Nephron progenitor cell (in vitro differentiated cells): ENCODE measurements at regions not wholly inside any gene's neighbourhood (a gene's known extent, or its start where the extent isn't known, plus 50 kb on each side); places are given as distances from the start of the nearest gene placed in this dataset.

ENCODE experiments used
- DNase-seq: peaks from one replicate; pipeline ENCODE4 v3.0.0; 2021
- H3K27ac Mint-ChIP-seq: 2 replicates; pipeline ENCODE4 v1.8.0; 2021; ENCODE audit warnings: mild to moderate bottlenecking, moderate library complexity, mixed read lengths
- H3K27me3 Mint-ChIP-seq: 2 replicates; pipeline ENCODE4 v1.8.0; 2021; ENCODE audit warnings: mild to moderate bottlenecking, low read depth, mixed read lengths; ENCODE audit not compliant: poor library complexity
- H3K36me3 Mint-ChIP-seq: 2 replicates; pipeline ENCODE4 v1.8.0; 2021; ENCODE audit warnings: low read depth, mixed read lengths
- H3K4me1 Mint-ChIP-seq: 2 replicates; pipeline ENCODE4 v1.8.0; 2021; ENCODE audit warnings: mixed read lengths
- H3K4me3 Mint-ChIP-seq: 2 replicates; pipeline ENCODE4 v1.8.0; 2021; ENCODE audit warnings: mild to moderate bottlenecking, moderate library complexity, mixed read lengths
- H3K9me3 Mint-ChIP-seq: 2 replicates; pipeline ENCODE4 v1.8.0; 2021; ENCODE audit warnings: mild to moderate bottlenecking, moderate library complexity, mixed read lengths
- CTCF ChIP-seq: fragments of 200-600 bp; sonication (generic); IDR thresholded peaks from 2 replicates; pipeline ENCODE4 v1.5.0; 2021; ENCODE audit warnings: antibody characterized with exemption

GRCh38 chr9:28900406-28900805, 1327.1 kb upstream of the C9orf72 start:
- Mint-ChIP-seq H3K4me1 (no peaks in the 10 kb centered on the region), H3K36me3 (no peaks in the 10 kb centered on the region), H3K27ac (no peak overlapping the region), H3K9me3 (no peaks in the 10 kb centered on the region), H3K27me3 (no peaks in the 10 kb centered on the region), H3K4me3 (no peak overlapping the region)
- TF ChIP-seq CTCF = no peak
- DNase-seq = no peak

GRCh38 chr9:28909526-28909925, 1336.2 kb upstream of the C9orf72 start:
- DNase-seq = no peak
- H3K4me1 Mint-ChIP-seq = no peaks in the 10 kb centered on the region
- H3K27me3 Mint-ChIP-seq = no peaks in the 10 kb centered on the region
- no peak for TF ChIP-seq CTCF
- no peak overlapping the region for H3K4me3 Mint-ChIP-seq
- H3K36me3 Mint-ChIP-seq = no peaks in the 10 kb centered on the region
- no peaks in the 10 kb centered on the region for H3K9me3 Mint-ChIP-seq
- no peak overlapping the region for H3K27ac Mint-ChIP-seq

DNA sequence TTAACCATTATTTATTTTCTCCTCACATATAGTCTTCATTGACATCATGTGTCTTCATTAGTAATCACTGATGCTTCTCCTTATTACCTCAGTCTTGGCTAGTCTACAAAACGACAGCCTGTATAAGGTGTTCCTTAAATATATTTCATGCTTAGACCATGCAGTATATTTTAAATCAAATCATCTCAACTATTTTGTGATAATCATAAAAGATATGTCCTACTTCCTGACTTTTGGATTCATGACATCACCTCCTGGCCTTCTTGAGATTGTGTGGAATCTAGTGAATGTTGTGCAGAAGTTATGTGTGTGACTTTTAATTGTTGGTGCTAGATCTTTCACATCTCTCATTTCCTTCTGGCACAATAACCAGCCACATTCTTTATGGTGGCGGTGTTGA, 1339.3 kb upstream of the C9orf72 start:
- DNase-seq = no peak
- no peaks in the 10 kb centered on the region for H3K27me3 Mint-ChIP-seq
- no peak for TF ChIP-seq CTCF

DNA sequence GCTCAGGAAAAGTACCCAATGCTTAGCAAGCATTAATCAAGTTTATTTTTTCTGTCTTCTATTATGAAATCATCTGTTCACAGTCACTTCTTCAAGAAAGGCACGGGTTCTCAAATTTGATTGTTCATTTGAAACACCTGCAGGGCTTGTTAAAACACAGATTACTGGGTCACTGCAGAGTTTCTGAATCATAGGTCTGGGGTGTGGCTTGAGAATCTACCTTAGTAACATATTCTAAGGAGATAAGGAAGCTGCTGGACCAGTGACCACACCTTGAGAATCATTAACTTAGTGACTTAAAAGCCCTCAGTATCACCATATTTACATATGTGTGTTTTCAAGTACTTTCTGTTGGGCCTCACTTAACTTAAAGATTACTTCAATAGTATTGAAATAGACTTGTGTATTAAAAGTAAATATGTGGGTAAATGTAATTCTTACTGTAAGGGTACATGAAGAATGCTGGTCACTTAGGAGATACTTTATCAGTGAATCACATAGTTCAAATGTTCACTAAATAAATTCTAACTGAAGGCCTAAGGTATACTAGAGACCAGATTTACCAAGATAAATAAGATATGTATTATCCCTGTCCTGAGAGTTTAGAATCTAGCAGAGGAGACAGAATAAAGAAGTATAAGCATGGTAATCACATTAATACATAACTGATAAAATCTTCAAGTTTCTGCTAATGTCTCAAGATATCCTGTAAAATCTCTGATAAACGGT, 1342.1 kb upstream of the C9orf72 start:
- DNase-seq = no peak
- no peak for TF ChIP-seq CTCF
- no peak overlapping the region for H3K4me3 Mint-ChIP-seq
- no peaks in the 10 kb centered on the region for H3K27me3 Mint-ChIP-seq
- no peaks in the 10 kb centered on the region for H3K4me1 Mint-ChIP-seq
- H3K9me3 Mint-ChIP-seq = no peaks in the 10 kb centered on the region
- no peaks in the 10 kb centered on the region for H3K36me3 Mint-ChIP-seq
- H3K27ac Mint-ChIP-seq = no peak overlapping the region

More for the DNA sequence above, 1339.3 kb upstream of the C9orf72 start:
- Mint-ChIP-seq H3K4me1 (no peaks in the 10 kb centered on the region), H3K36me3 (no peaks in the 10 kb centered on the region), H3K9me3 (no peaks in the 10 kb centered on the region), H3K4me3 (no peak overlapping the region), H3K27ac (no peak overlapping the region)

- Mint-ChIP-seq H3K27me3 (no peaks in the 10 kb centered on the region), H3K27ac (no peak overlapping the region), H3K9me3 (no peaks in the 10 kb centered on the region), H3K4me3 (no peak overlapping the region), H3K36me3 (no peaks in the 10 kb centered on the region), H3K4me1 (no peaks in the 10 kb centered on the region)
- TF ChIP-seq CTCF = no peak
- no peak for DNase-seq
Measured at GRCh38 chr9:28916348-28916747, 1343.1 kb upstream of the C9orf72 start.

DNA sequence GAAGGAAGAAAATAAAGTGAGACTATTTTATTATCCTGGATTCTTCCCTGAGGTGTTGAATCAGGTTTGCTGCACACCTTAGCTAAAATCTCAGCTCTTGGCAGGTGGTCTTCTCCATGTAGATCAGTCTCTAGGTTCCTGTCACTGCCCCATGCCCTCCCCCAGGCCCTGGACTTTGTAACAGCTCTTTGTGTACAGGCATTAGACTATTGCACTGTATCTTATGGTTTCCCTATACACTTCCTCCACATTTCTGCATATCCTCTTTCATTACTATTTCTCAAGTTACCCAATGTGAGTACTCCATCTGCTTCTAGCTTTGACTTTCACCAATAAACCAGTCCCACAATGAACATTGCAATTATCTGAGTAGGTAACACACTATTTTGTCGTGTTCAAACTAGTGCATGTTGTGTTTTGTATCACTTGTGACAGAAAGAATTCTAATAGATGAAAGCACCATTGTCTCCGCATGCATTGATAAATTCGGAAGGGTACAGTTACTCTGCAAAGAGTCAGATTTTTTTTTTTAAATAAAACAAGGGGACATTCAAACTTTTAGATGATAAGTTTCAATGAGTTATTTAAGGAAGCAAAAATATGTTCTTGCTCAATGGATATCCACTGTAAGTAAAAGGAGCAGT, 1348.7 kb upstream of the C9orf72 start:
- H3K4me3 Mint-ChIP-seq = no peak overlapping the region
- no peaks in the 10 kb centered on the region for H3K36me3 Mint-ChIP-seq
- no peak for DNase-seq
- H3K27ac Mint-ChIP-seq = no peak overlapping the region
- no peak for TF ChIP-seq CTCF
- H3K27me3 Mint-ChIP-seq = no peaks in the 10 kb centered on the region
- H3K4me1 Mint-ChIP-seq = no peaks in the 10 kb centered on the region
- H3K9me3 Mint-ChIP-seq = no peaks in the 10 kb centered on the region
